ENCODE measurements at regions not wholly inside any gene's neighbourhood (a gene's known extent, or its start where the extent isn't known, plus 50 kb on each side); places are given as distances from the start of the nearest gene placed in this dataset.

GRCh38 chr2:15886231-15886630 is 54.1 kb upstream of the MYCN start:
- H3K9ac ChIP-seq = no peak overlapping the region
- H3K36me3 ChIP-seq = no peaks in the 10 kb centered on the region
- H3K4me3 ChIP-seq = no peak overlapping the region
- no peak overlapping the region for H3K27ac ChIP-seq
- H3K27me3 ChIP-seq = no peaks in the 10 kb centered on the region
- no peaks in the 10 kb centered on the region for H4K20me1 ChIP-seq
- no peak overlapping the region for H3K4me2 ChIP-seq
- H3K9me3 ChIP-seq (replicated peaks in 1 of 11) = no peaks in the 10 kb centered on the region
- H3K4me1 ChIP-seq = peaks cover 0 to 4% (median 0%) of the 10 kb centered on the region in 10 experiments; a peak in 1 of 20 replicates
- TF ChIP-seq Cebpa-rat (IDR thresholded peaks at IDR 0.05) = no peak

- Histone ChIP-seq H3K36me3 (no peaks in the 10 kb centered on the region), H3K9me3 (replicated peaks in 1 of 11) (no peaks in the 10 kb centered on the region), H3K4me3 (no peak overlapping the region), H3K4me1 (no peaks in the 10 kb centered on the region), H3K9ac (no peak overlapping the region), H4K20me1 (no peaks in the 10 kb centered on the region), H3K4me2 (no peak overlapping the region), H3K27ac (no peak overlapping the region), H3K27me3 (no peaks in the 10 kb centered on the region)
- TF ChIP-seq Cebpa-rat (IDR thresholded peaks at IDR 0.05) = no peak
These were observed 50.8 kb upstream of the MYCN start for GRCh38 chr2:15889442-15890123.

- Histone ChIP-seq H3K36me3 (no peaks in the 10 kb centered on the region), H4K20me1 (no peaks in the 10 kb centered on the region), H3K27ac (no peak overlapping the region), H3K4me3 (no peak overlapping the region), H3K9me3 (replicated peaks in 1 of 11) (no peaks in the 10 kb centered on the region), H3K27me3 (no peaks in the 10 kb centered on the region), H3K9ac (no peak overlapping the region), H3K4me2 (no peak overlapping the region), H3K4me1 (no peaks in the 10 kb centered on the region)
- TF ChIP-seq Cebpa-rat (IDR thresholded peaks at IDR 0.05) = no peak
These were observed 50.1 kb upstream of the MYCN start for GRCh38 chr2:15890124-15890754.
